ENCODE measurements at regions not wholly inside any gene's neighbourhood (a gene's known extent, or its start where the extent isn't known, plus 50 kb on each side); places are given as distances from the start of the nearest gene placed in this dataset.

GRCh38 chr11:81975261-81975900 lies 758.3 kb downstream of the FAM181B start:
- TF ChIP-seq EZH2 (IDR thresholded peaks at IDR 0.05; ENCODE audit: borderline replicate concordance, low read length) (no peak), CTCF (conservative IDR thresholded peaks at IDR 0.05 in 1 of 2, IDR thresholded peaks at IDR 0.05 in 1 of 2; ENCODE audit: extremely low read depth in 1 of 2, insufficient read depth in 1 of 2, low read depth in 1 of 2, low read length in 2 of 2) (no peak)

Data from mammary epithelial cell (primary cell).